Muscle layer of colon (tissue), 2 donors: ENCODE measurements at regions not wholly inside any gene's neighbourhood (a gene's known extent, or its start where the extent isn't known, plus 50 kb on each side); places are given as distances from the start of the nearest gene placed in this dataset.
"Not testable (repeated sequence)": the region's sequence is repeated elsewhere in the genome, so short reads cannot be mapped to it uniquely, and the experiment has no call there.

ENCODE experiments used
- H3K27ac ChIP-seq: one replicate; pipeline ENCODE4 v1.7.0; 2013; ENCODE audit warnings: low read depth, mild to moderate bottlenecking, low read length, moderate library complexity
- H3K27me3 ChIP-seq, 2 donors: one replicate each; pipeline ENCODE4 v1.7.0; 2013; ENCODE audit warnings: low read length in 2 of 2, mild to moderate bottlenecking in 2 of 2; ENCODE audit not compliant: insufficient read depth in 2 of 2, control insufficient read depth in 1 of 2
- H3K36me3 ChIP-seq: one replicate; pipeline ENCODE4 v1.7.0; 2013; ENCODE audit warnings: mild to moderate bottlenecking, low read length; ENCODE audit not compliant: insufficient read depth
- H3K4me1 ChIP-seq: one replicate; pipeline ENCODE4 v1.7.0; 2013; ENCODE audit warnings: mild to moderate bottlenecking, low read length; ENCODE audit not compliant: insufficient read depth
- H3K4me3 ChIP-seq, 2 donors: one replicate each; pipeline ENCODE4 v1.7.0; 2013; ENCODE audit warnings: low read length in 2 of 2, low read depth in 1 of 2, mild to moderate bottlenecking in 1 of 2, moderate library complexity in 1 of 2
- H3K9ac ChIP-seq: one replicate; pipeline ENCODE4 v1.7.0; 2013; ENCODE audit warnings: low read length
- H3K9me3 ChIP-seq: one replicate; pipeline ENCODE4 v1.7.0; 2013; ENCODE audit warnings: mild to moderate bottlenecking, low read length
- donor health status: abdominal sarcoma.
- donor health status: Adenocarcinoma of cecum.

DNA sequence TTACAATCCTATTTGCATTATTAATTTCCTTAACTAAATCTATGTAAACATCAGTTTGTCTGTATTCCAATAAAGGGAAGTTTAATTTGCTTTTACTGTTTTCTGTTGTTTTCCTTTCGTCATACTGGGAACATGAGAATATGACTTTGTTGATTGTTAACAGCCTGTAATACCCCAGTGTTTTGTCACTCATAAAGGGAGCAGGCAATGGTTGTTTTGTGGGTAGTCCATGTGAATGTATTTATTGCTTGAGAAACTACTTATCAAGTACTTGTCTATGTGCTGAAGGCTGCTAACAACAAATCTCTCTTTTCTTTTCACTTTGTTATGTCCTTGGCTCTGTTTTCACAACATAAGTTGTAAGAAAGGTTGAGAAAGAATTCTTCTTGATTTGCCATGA, 1070.2 kb upstream of the ACO1 start:
- no peak overlapping the region for H3K9ac ChIP-seq
- H3K4me3 ChIP-seq: no peak overlapping the region
- H3K9me3 ChIP-seq: no peaks in the 10 kb centered on the region
- no peaks in the 10 kb centered on the region for H3K36me3 ChIP-seq
- H3K27me3 ChIP-seq: no peaks in the 10 kb centered on the region
- no peak overlapping the region for H3K27ac ChIP-seq
- no peaks in the 10 kb centered on the region for H3K4me1 ChIP-seq

- Histone ChIP-seq H3K27me3 (no peaks in the 10 kb centered on the region), H3K9me3 (no peaks in the 10 kb centered on the region), H3K4me3 (no peak overlapping the region), H3K9ac (no peak overlapping the region), H3K4me1 (no peaks in the 10 kb centered on the region), H3K36me3 (no peaks in the 10 kb centered on the region), H3K27ac (no peak overlapping the region)
Observed at GRCh38 chr9:31320494-31320893, 1063.9 kb upstream of the ACO1 start.

DNA sequence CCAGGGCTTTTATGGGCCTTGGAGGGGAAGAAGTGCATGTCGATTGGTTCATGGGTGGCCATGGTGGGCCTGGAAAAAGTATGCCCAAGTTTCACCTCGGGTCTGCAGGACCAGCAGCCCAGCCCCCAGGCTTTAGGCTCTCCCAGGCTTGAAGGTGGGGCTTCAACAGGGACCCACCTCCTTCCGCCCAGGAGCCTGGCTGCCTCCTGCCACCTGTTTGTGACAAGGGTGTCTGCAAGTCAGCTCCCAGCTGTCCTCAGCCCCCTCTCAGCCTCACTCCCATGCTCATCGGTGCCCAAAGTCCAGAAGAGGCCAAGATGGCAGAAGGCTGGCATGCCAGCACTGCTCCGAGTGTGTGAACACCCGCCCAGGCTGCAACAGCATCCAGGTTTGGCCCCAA, 1063.2 kb upstream of the ACO1 start:
- no peaks in the 10 kb centered on the region for H3K36me3 ChIP-seq
- no peaks in the 10 kb centered on the region for H3K4me1 ChIP-seq

GRCh38 chr9:31321686-31322085, 1062.8 kb upstream of the ACO1 start:
- Histone ChIP-seq H3K9me3 (no peaks in the 10 kb centered on the region), H3K4me1 (no peaks in the 10 kb centered on the region), H3K9ac (no peak overlapping the region), H3K4me3 (no peak overlapping the region), H3K27me3 (no peaks in the 10 kb centered on the region), H3K27ac (no peak overlapping the region), H3K36me3 (no peaks in the 10 kb centered on the region)

More for the DNA sequence above, 1063.2 kb upstream of the ACO1 start:
- Histone ChIP-seq H3K27me3 (no peaks in the 10 kb centered on the region), H3K27ac (no peak overlapping the region), H3K4me3 (no peak overlapping the region), H3K9ac (no peak overlapping the region), H3K9me3 (no peaks in the 10 kb centered on the region)

GRCh38 chr9:31323726-31324444, 1060.6 kb upstream of the ACO1 start:
- H3K27ac ChIP-seq: no peak overlapping the region
- H3K36me3 ChIP-seq: no peaks in the 10 kb centered on the region
- H3K4me3 ChIP-seq: no peak overlapping the region
- H3K9ac ChIP-seq: no peak overlapping the region
- H3K9me3 ChIP-seq: no peaks in the 10 kb centered on the region
- no peaks in the 10 kb centered on the region for H3K27me3 ChIP-seq
- no peaks in the 10 kb centered on the region for H3K4me1 ChIP-seq

DNA sequence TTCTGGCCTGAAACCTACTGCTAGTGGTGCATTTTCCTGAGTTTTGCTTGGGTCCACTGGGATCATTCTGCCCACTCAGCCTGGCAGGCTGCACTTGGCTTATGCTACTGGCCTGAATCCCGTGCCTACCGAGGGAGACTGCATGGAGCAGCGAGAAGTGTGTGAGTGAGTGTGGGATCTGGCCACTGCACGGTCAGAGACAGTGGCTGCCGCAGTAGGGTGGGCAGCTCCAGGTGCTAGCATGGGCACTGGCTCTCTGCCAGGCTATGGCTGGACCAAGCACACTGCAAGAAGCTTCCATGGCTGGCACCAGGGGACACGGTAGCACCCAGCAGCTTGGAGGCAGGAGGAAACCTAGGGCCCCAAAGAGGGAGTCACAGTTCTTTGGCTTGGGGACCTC, 1058.7 kb upstream of the ACO1 start:
- H3K27ac ChIP-seq: no peak overlapping the region

GRCh38 chr9:31326883-31327282, 1057.6 kb upstream of the ACO1 start:
- H3K27ac ChIP-seq, H3K36me3 ChIP-seq, H3K9me3 ChIP-seq, H3K4me1 ChIP-seq, H3K27me3 ChIP-seq, H3K4me3 ChIP-seq, H3K9ac ChIP-seq: not testable (repeated sequence)

More for the DNA sequence above, 1058.7 kb upstream of the ACO1 start:
- H3K27me3 ChIP-seq: no peaks in the 10 kb centered on the region
- no peaks in the 10 kb centered on the region for H3K4me1 ChIP-seq
- H3K4me3 ChIP-seq: no peak overlapping the region
- H3K36me3 ChIP-seq: no peaks in the 10 kb centered on the region
- no peaks in the 10 kb centered on the region for H3K9me3 ChIP-seq
- no peak overlapping the region for H3K9ac ChIP-seq

GRCh38 chr9:31334837-31335528, 1049.5 kb upstream of the ACO1 start:
- H3K27me3 ChIP-seq: no peaks in the 10 kb centered on the region
- H3K9me3 ChIP-seq: no peaks in the 10 kb centered on the region
- no peaks in the 10 kb centered on the region for H3K4me1 ChIP-seq
- H3K4me3 ChIP-seq: no peak overlapping the region
- H3K36me3 ChIP-seq: no peaks in the 10 kb centered on the region
- H3K9ac ChIP-seq: no peak overlapping the region
- no peak overlapping the region for H3K27ac ChIP-seq

DNA sequence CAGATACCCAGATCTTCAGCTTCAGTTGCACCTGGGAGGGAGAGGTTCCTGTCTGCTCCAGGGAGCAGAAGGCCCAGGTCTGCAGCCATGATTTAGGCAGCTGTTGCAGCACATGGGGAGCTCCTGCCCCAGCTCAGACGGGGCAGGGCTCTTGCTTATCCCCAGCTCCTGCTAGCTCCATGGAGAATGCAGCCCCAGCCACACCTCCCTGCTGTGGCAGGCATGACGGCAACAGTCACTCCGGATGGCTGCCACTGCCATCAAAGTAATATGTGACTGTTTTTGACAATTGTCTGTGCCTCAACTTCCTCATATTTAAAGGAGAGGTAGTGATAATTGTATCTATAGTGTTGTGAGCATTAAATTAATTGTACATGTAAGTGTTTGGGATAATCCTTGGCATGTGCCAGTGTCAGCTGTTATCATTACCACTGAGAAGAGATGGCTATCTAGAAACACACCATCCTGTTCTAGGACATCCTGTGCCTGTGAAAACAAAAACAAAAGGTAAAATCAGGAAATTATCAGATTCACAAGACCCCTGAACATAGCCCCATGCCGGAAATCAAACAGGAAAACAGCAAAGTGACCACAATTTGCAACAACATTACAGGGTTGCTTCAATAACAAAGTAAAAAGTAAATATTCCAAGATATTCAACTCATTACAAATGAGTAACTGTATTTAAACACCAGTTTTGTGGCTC, 1048.8 kb upstream of the ACO1 start:
- H3K36me3 ChIP-seq: no peaks in the 10 kb centered on the region
- H3K4me1 ChIP-seq: no peaks in the 10 kb centered on the region
- H3K9ac ChIP-seq: no peak overlapping the region
- H3K27ac ChIP-seq: no peak overlapping the region
- no peaks in the 10 kb centered on the region for H3K9me3 ChIP-seq
- H3K4me3 ChIP-seq: no peak overlapping the region
- no peaks in the 10 kb centered on the region for H3K27me3 ChIP-seq

DNA sequence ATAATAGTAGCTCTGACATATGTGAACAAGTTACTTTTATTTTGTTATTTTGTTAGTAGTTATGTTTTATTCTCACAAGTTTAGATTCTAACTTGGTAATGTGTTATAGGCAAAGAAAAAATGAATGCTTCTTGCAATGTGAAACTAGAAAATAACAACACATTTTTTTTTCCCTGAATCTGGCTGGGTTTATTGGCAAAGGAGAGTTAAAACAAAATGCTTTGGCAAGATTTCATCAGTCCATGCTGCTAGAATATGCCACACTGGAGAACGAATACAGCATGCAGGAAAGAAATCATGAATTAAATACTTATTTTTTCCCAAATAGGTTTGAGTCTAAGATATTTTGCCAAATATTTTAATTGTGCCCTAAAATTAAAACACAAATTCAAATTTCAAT, 1048.1 kb upstream of the ACO1 start:
- Histone ChIP-seq H3K27ac (no peak overlapping the region), H3K27me3 (no peaks in the 10 kb centered on the region), H3K4me1 (no peaks in the 10 kb centered on the region), H3K36me3 (no peaks in the 10 kb centered on the region), H3K9me3 (no peaks in the 10 kb centered on the region), H3K9ac (no peak overlapping the region), H3K4me3 (no peak overlapping the region)

GRCh38 chr9:31336841-31337240, 1047.6 kb upstream of the ACO1 start:
- Histone ChIP-seq H3K9me3 (no peaks in the 10 kb centered on the region), H3K4me3 (no peak overlapping the region), H3K9ac (no peak overlapping the region), H3K36me3 (no peaks in the 10 kb centered on the region), H3K27me3 (no peaks in the 10 kb centered on the region), H3K4me1 (no peaks in the 10 kb centered on the region), H3K27ac (no peak overlapping the region)
